ENCODE measurements at regions not wholly inside any gene's neighbourhood (a gene's known extent, or its start where the extent isn't known, plus 50 kb on each side); places are given as distances from the start of the nearest gene placed in this dataset.
"Not testable (repeated sequence)": the region's sequence is repeated elsewhere in the genome, so short reads cannot be mapped to it uniquely, and the experiment has no call there.

GRCh38 chr12:89867611-89868010, 159.0 kb upstream of the ATP2B1 start:
- not testable (repeated sequence) for H3K79me2 ChIP-seq (ENCODE audit: control insufficient read depth, insufficient read depth, low read length); H3K27ac ChIP-seq (ENCODE audit: low read depth, low read length); H3K4me2 ChIP-seq (ENCODE audit: low read length); H3K4me3 ChIP-seq (ENCODE audit: low read length); H2BK5ac ChIP-seq (ENCODE audit: low read length); H2BK120ac ChIP-seq (ENCODE audit: low read depth, low read length); H2BK15ac ChIP-seq (replicated peaks; ENCODE audit: low read depth); H3K18ac ChIP-seq (ENCODE audit: low read length); H3K36me3 ChIP-seq (ENCODE audit: control insufficient read depth, insufficient read depth, low read length); H3K4ac ChIP-seq (ENCODE audit: low read depth, low read length); H3K27me3 ChIP-seq (ENCODE audit: insufficient read depth, low read length, poor library complexity); H3K4me1 ChIP-seq (ENCODE audit: control insufficient read depth, low read depth, low read length); H3K56ac ChIP-seq (ENCODE audit: low read length); H2AK5ac ChIP-seq (ENCODE audit: low read length); H3K9ac ChIP-seq (ENCODE audit: low read length); DNase-seq; H4K5ac ChIP-seq (ENCODE audit: low read length); H3K79me1 ChIP-seq (ENCODE audit: low read length); H4K8ac ChIP-seq (ENCODE audit: low read depth, low read length); H3K23ac ChIP-seq (ENCODE audit: low read length)
- WGBS (ENCODE audit: extremely low coverage, insufficient coverage, low lambda C conversion rate), result no CpG with 5 or more reads among the region's 23 CpGs

- Histone ChIP-seq H3K27me3 (ENCODE audit: insufficient read depth, low read length, poor library complexity) (no peaks in the 10 kb centered on the region), H3K79me2 (ENCODE audit: control insufficient read depth, insufficient read depth, low read length) (no peaks in the 10 kb centered on the region), H2BK5ac (ENCODE audit: low read length) (no peak overlapping the region), H2AK5ac (ENCODE audit: low read length) (no peak overlapping the region), H3K4me2 (ENCODE audit: low read length) (no peak overlapping the region), H3K18ac (ENCODE audit: low read length) (no peak overlapping the region), H3K4ac (ENCODE audit: low read depth, low read length) (no peak overlapping the region), H3K36me3 (ENCODE audit: control insufficient read depth, insufficient read depth, low read length) (no peaks in the 10 kb centered on the region), H2BK120ac (ENCODE audit: low read depth, low read length) (no peak overlapping the region), H4K8ac (ENCODE audit: low read depth, low read length) (no peak overlapping the region), H3K23ac (ENCODE audit: low read length) (no peak overlapping the region), H3K56ac (ENCODE audit: low read length) (no peak overlapping the region), H3K79me1 (ENCODE audit: low read length) (no peaks in the 10 kb centered on the region), H3K4me3 (ENCODE audit: low read length) (no peak overlapping the region), H3K27ac (ENCODE audit: low read depth, low read length) (no peak overlapping the region), H2BK15ac (replicated peaks; ENCODE audit: low read depth) (no peak overlapping the region), H3K9ac (ENCODE audit: low read length) (no peak overlapping the region), H4K5ac (ENCODE audit: low read length) (no peak overlapping the region), H3K4me1 (ENCODE audit: control insufficient read depth, low read depth, low read length) (no peaks in the 10 kb centered on the region)
- WGBS (ENCODE audit: extremely low coverage, insufficient coverage, low lambda C conversion rate), result no CpG with 5 or more reads among the region's 1 CpG
- DNase-seq, result no peak
Observed at GRCh38 chr12:89864411-89864810, 155.8 kb upstream of the ATP2B1 start.

- no peaks in the 10 kb centered on the region for H3K79me1 ChIP-seq (ENCODE audit: low read length)
- H2BK120ac ChIP-seq (ENCODE audit: low read depth, low read length), result no peak overlapping the region
- H3K4me3 ChIP-seq (ENCODE audit: low read length), result no peak overlapping the region
- no peak for DNase-seq
- H3K9ac ChIP-seq (ENCODE audit: low read length), result no peak overlapping the region
- no peaks in the 10 kb centered on the region for H3K79me2 ChIP-seq (ENCODE audit: control insufficient read depth, insufficient read depth, low read length)
- no peaks in the 10 kb centered on the region for H3K36me3 ChIP-seq (ENCODE audit: control insufficient read depth, insufficient read depth, low read length)
- no peak overlapping the region for H4K5ac ChIP-seq (ENCODE audit: low read length)
- H4K8ac ChIP-seq (ENCODE audit: low read depth, low read length), result no peak overlapping the region
- no peak overlapping the region for H3K27ac ChIP-seq (ENCODE audit: low read depth, low read length)
- no peaks in the 10 kb centered on the region for H3K4me1 ChIP-seq (ENCODE audit: control insufficient read depth, low read depth, low read length)
- no peak overlapping the region for H2BK5ac ChIP-seq (ENCODE audit: low read length)
- no peak overlapping the region for H3K18ac ChIP-seq (ENCODE audit: low read length)
- no peak overlapping the region for H3K23ac ChIP-seq (ENCODE audit: low read length)
- H3K4me2 ChIP-seq (ENCODE audit: low read length), result no peak overlapping the region
- no peaks in the 10 kb centered on the region for H3K27me3 ChIP-seq (ENCODE audit: insufficient read depth, low read length, poor library complexity)
- no peak overlapping the region for H3K56ac ChIP-seq (ENCODE audit: low read length)
- no peak overlapping the region for H2BK15ac ChIP-seq (replicated peaks; ENCODE audit: low read depth)
- no peak overlapping the region for H2AK5ac ChIP-seq (ENCODE audit: low read length)
- H3K4ac ChIP-seq (ENCODE audit: low read depth, low read length), result no peak overlapping the region
Observed at GRCh38 chr12:89863968-89864367, 155.3 kb upstream of the ATP2B1 start.

GRCh38 chr12:89863493-89863938, 154.9 kb upstream of the ATP2B1 start:
- Histone ChIP-seq H4K5ac (ENCODE audit: low read length) (no peak overlapping the region), H3K4me3 (ENCODE audit: low read length) (no peak overlapping the region), H3K23ac (ENCODE audit: low read length) (no peak overlapping the region), H3K9ac (ENCODE audit: low read length) (no peak overlapping the region), H3K79me2 (ENCODE audit: control insufficient read depth, insufficient read depth, low read length) (no peaks in the 10 kb centered on the region), H2BK15ac (replicated peaks; ENCODE audit: low read depth) (no peak overlapping the region), H3K79me1 (ENCODE audit: low read length) (no peaks in the 10 kb centered on the region), H3K56ac (ENCODE audit: low read length) (no peak overlapping the region), H3K36me3 (ENCODE audit: control insufficient read depth, insufficient read depth, low read length) (no peaks in the 10 kb centered on the region), H2BK5ac (ENCODE audit: low read length) (no peak overlapping the region), H2BK120ac (ENCODE audit: low read depth, low read length) (no peak overlapping the region), H3K18ac (ENCODE audit: low read length) (no peak overlapping the region), H2AK5ac (ENCODE audit: low read length) (no peak overlapping the region), H3K27me3 (ENCODE audit: insufficient read depth, low read length, poor library complexity) (no peaks in the 10 kb centered on the region), H3K27ac (ENCODE audit: low read depth, low read length) (no peak overlapping the region), H3K4me1 (ENCODE audit: control insufficient read depth, low read depth, low read length) (no peaks in the 10 kb centered on the region), H4K8ac (ENCODE audit: low read depth, low read length) (no peak overlapping the region), H3K4ac (ENCODE audit: low read depth, low read length) (no peak overlapping the region), H3K4me2 (ENCODE audit: low read length) (no peak overlapping the region)
- no peak for DNase-seq
- WGBS (ENCODE audit: extremely low coverage, insufficient coverage, low lambda C conversion rate), result no CpG with 5 or more reads among the region's 7 CpGs

GRCh38 chr12:89862511-89863445, 154.1 kb upstream of the ATP2B1 start:
- no peaks in the 10 kb centered on the region for H3K27me3 ChIP-seq (ENCODE audit: insufficient read depth, low read length, poor library complexity)
- H4K8ac ChIP-seq (ENCODE audit: low read depth, low read length), result no peak overlapping the region
- no peak overlapping the region for H3K4me2 ChIP-seq (ENCODE audit: low read length)
- H3K27ac ChIP-seq (ENCODE audit: low read depth, low read length), result no peak overlapping the region
- no peak overlapping the region for H2AK5ac ChIP-seq (ENCODE audit: low read length)
- no peaks in the 10 kb centered on the region for H3K36me3 ChIP-seq (ENCODE audit: control insufficient read depth, insufficient read depth, low read length)
- H3K9ac ChIP-seq (ENCODE audit: low read length), result no peak overlapping the region
- no peaks in the 10 kb centered on the region for H3K79me2 ChIP-seq (ENCODE audit: control insufficient read depth, insufficient read depth, low read length)
- H3K18ac ChIP-seq (ENCODE audit: low read length), result no peak overlapping the region
- H3K23ac ChIP-seq (ENCODE audit: low read length), result no peak overlapping the region
- H3K56ac ChIP-seq (ENCODE audit: low read length), result no peak overlapping the region
- no peaks in the 10 kb centered on the region for H3K4me1 ChIP-seq (ENCODE audit: control insufficient read depth, low read depth, low read length)
- H4K5ac ChIP-seq (ENCODE audit: low read length), result no peak overlapping the region
- no peaks in the 10 kb centered on the region for H3K79me1 ChIP-seq (ENCODE audit: low read length)
- H3K4me3 ChIP-seq (ENCODE audit: low read length), result no peak overlapping the region
- DNase-seq, result no peak
- no CpG with 5 or more reads among the region's 7 CpGs for WGBS (ENCODE audit: extremely low coverage, insufficient coverage, low lambda C conversion rate)
- H2BK15ac ChIP-seq (replicated peaks; ENCODE audit: low read depth), result no peak overlapping the region
- no peak overlapping the region for H3K4ac ChIP-seq (ENCODE audit: low read depth, low read length)
- no peak overlapping the region for H2BK120ac ChIP-seq (ENCODE audit: low read depth, low read length)
- H2BK5ac ChIP-seq (ENCODE audit: low read length), result no peak overlapping the region

GRCh38 chr12:89861086-89861485, 152.4 kb upstream of the ATP2B1 start:
- no peak overlapping the region for H3K23ac ChIP-seq (ENCODE audit: low read length)
- H2AK5ac ChIP-seq (ENCODE audit: low read length), result no peak overlapping the region
- no peaks in the 10 kb centered on the region for H3K36me3 ChIP-seq (ENCODE audit: control insufficient read depth, insufficient read depth, low read length)

More at GRCh38 chr12:89861086-89861485, 152.4 kb upstream of the ATP2B1 start:
- no peak overlapping the region for H3K4ac ChIP-seq (ENCODE audit: low read depth, low read length)
- no peaks in the 10 kb centered on the region for H3K79me1 ChIP-seq (ENCODE audit: low read length)
- H3K27ac ChIP-seq (ENCODE audit: low read depth, low read length), result no peak overlapping the region
- DNase-seq, result no peak
- no peak overlapping the region for H3K4me3 ChIP-seq (ENCODE audit: low read length)
- H2BK15ac ChIP-seq (replicated peaks; ENCODE audit: low read depth), result no peak overlapping the region
- H3K18ac ChIP-seq (ENCODE audit: low read length), result no peak overlapping the region
- H3K4me1 ChIP-seq (ENCODE audit: control insufficient read depth, low read depth, low read length), result no peaks in the 10 kb centered on the region
- WGBS (ENCODE audit: extremely low coverage, insufficient coverage, low lambda C conversion rate), result no CpG with 5 or more reads among the region's 3 CpGs
- H2BK5ac ChIP-seq (ENCODE audit: low read length), result no peak overlapping the region
- no peak overlapping the region for H2BK120ac ChIP-seq (ENCODE audit: low read depth, low read length)
- H4K8ac ChIP-seq (ENCODE audit: low read depth, low read length), result no peak overlapping the region
- no peak overlapping the region for H3K56ac ChIP-seq (ENCODE audit: low read length)
- H4K5ac ChIP-seq (ENCODE audit: low read length), result no peak overlapping the region
- no peaks in the 10 kb centered on the region for H3K27me3 ChIP-seq (ENCODE audit: insufficient read depth, low read length, poor library complexity)
- H3K9ac ChIP-seq (ENCODE audit: low read length), result no peak overlapping the region
- H3K4me2 ChIP-seq (ENCODE audit: low read length), result no peak overlapping the region
- H3K79me2 ChIP-seq (ENCODE audit: control insufficient read depth, insufficient read depth, low read length), result no peaks in the 10 kb centered on the region

Data from mesendoderm (in vitro differentiated cells).